HG02798 (cell line): ENCODE measurements at regions not wholly inside any gene's neighbourhood (a gene's known extent, or its start where the extent isn't known, plus 50 kb on each side); places are given as distances from the start of the nearest gene placed in this dataset.
"Not testable (repeated sequence)": the region's sequence is repeated elsewhere in the genome, so short reads cannot be mapped to it uniquely, and the experiment has no call there.

Experiments
- ATAC-seq: cut with Tn5 transposase; IDR thresholded peaks from one replicate; pipeline ENCODE4 v1.9.1; 2021; ENCODE audit warnings: mild to moderate bottlenecking; ENCODE audit not compliant: unreplicated experiment, poor library complexity

- ATAC-seq, result no peak
Measured at GRCh38 chr2:234587341-234588053, 90.6 kb upstream of the ARL4C start.

GRCh38 chr2:234583331-234583730, 86.5 kb upstream of the ARL4C start:
- ATAC-seq, result no peak

- no peak for ATAC-seq
Measured at GRCh38 chr2:234580686-234581085, 83.8 kb upstream of the ARL4C start.

GRCh38 chr2:234579231-234579962, 82.5 kb upstream of the ARL4C start:
- ATAC-seq, result no peak

- ATAC-seq, result no peak
Measured at GRCh38 chr2:234578389-234578788, 81.5 kb upstream of the ARL4C start.

- ATAC-seq, result no peak
Measured at GRCh38 chr2:234577191-234577590, 80.3 kb upstream of the ARL4C start.

GRCh38 chr2:234571620-234572407, 74.9 kb upstream of the ARL4C start:
- no peak for ATAC-seq

- ATAC-seq, result no peak
Measured at GRCh38 chr2:234570476-234570875, 73.6 kb upstream of the ARL4C start.

GRCh38 chr2:234569776-234570430, 73.0 kb upstream of the ARL4C start:
- ATAC-seq, result no peak

GRCh38 chr2:234566622-234567021, 69.7 kb upstream of the ARL4C start:
- ATAC-seq, result no peak

- no peak for ATAC-seq
Measured at GRCh38 chr2:234565842-234566619, 69.2 kb upstream of the ARL4C start.

GRCh38 chr2:234565201-234565600, 68.3 kb upstream of the ARL4C start:
- no peak for ATAC-seq

GRCh38 chr2:234564699-234565098, 67.8 kb upstream of the ARL4C start:
- no peak for ATAC-seq

- no peak for ATAC-seq
Measured at GRCh38 chr2:234559609-234560008, 62.7 kb upstream of the ARL4C start.

GRCh38 chr2:234558642-234559041, 61.8 kb upstream of the ARL4C start:
- no peak for ATAC-seq

GRCh38 chr2:234556848-234557573, 60.1 kb upstream of the ARL4C start:
- ATAC-seq, result no peak

GRCh38 chr2:234555616-234556249, 58.9 kb upstream of the ARL4C start:
- no peak for ATAC-seq

GRCh38 chr2:234555161-234555560, 58.3 kb upstream of the ARL4C start:
- no peak for ATAC-seq

GRCh38 chr2:234553223-234553622, 56.3 kb upstream of the ARL4C start:
- ATAC-seq, result not testable (repeated sequence)
